Activated naive CD4-positive, alpha-beta T cell treated with anti-CD3 and anti-CD28 coated beads, Interleukin-2, amount 50 U/mL, for 72 hours (primary cell): ENCODE measurements at regions not wholly inside any gene's neighbourhood (a gene's known extent, or its start where the extent isn't known, plus 50 kb on each side); places are given as distances from the start of the nearest gene placed in this dataset.

Source experiments
- ATAC-seq, 2 donors: fragments of 150-1000 bp; cut with Tn5 transposase; 2 replicates each; pipeline ENCODE4 v1.10.0; 2021; ENCODE audit warnings: mild to moderate bottlenecking in 2 of 2, moderate library complexity in 2 of 2
- DNase-seq, 2 donors: peaks; one replicate each; pipeline ENCODE4 v3.0.0; 2021 to 2022; ENCODE audit warnings: low spot score in 2 of 2
- H3K27ac Mint-ChIP-seq, 2 donors: one replicate each; pipeline ENCODE4 v1.8.0; 2022; ENCODE audit warnings: mild to moderate bottlenecking in 2 of 2, mixed read lengths in 2 of 2
- H3K36me3 Mint-ChIP-seq, 2 donors: one replicate each; pipeline ENCODE4 v1.8.0; 2022; ENCODE audit warnings: mixed read lengths in 2 of 2
- H3K9me3 Mint-ChIP-seq, 2 donors: one replicate each; pipeline ENCODE4 v1.8.0; 2022; ENCODE audit warnings: mixed read lengths in 2 of 2

DNA sequence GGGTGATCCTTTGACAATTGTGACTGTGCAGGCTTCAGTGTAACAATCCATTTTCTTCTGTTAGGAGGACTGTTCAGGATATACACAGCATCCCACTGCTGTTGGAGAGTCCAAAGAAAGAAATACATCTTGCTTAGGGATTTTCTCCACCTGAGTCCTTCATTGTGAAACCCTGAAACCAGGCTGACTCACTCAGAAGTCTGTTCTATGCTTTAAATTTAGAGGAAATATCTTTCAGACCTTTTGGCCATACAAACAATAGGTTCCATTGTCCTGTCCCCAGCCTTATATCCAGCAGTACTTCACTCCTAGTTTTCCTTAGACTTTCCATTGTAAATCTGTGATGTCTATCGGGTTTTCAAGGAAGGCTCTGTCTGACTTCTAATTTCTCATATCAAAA is 379.1 kb downstream of the SUCLA2 start:
- H3K9me3 Mint-ChIP-seq = no peaks in the 10 kb centered on the region
- DNase-seq = no peak
- H3K36me3 Mint-ChIP-seq = no peaks in the 10 kb centered on the region
- ATAC-seq = no peak
- H3K27ac Mint-ChIP-seq = no peak overlapping the region

- H3K27ac Mint-ChIP-seq = no peak overlapping the region
- DNase-seq = no peak
- H3K9me3 Mint-ChIP-seq = peaks cover 0 to 8% of the 10 kb centered on the region in 2 donors
- ATAC-seq = no peak
- no peaks in the 10 kb centered on the region for H3K36me3 Mint-ChIP-seq
These were observed 389.3 kb downstream of the SUCLA2 start for GRCh38 chr13:47611664-47612288.

GRCh38 chr13:47610687-47611086 is 390.4 kb downstream of the SUCLA2 start:
- Mint-ChIP-seq H3K36me3 (no peaks in the 10 kb centered on the region), H3K9me3 (peaks cover 0 to 8% of the 10 kb centered on the region in 2 donors), H3K27ac (no peak overlapping the region)
- DNase-seq = no peak
- ATAC-seq = no peak

DNA sequence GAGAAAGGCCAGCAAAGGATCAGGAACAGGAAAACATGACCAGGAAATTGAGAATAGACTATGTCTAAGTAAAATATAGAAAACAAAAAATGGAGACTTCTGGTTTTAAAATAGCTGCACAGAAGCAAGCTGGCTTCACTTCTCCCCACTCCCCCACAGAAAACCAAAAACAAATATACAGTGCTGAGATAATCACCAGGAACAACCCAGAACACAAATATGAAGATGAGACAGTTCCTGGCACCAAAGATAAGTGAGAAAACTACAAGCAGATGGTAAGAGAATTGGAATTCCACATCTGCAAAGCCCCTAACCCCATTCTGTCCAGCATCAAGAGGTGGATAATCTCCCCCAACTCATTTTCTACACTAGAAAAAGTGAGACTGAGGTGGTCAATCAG is 397.7 kb downstream of the SUCLA2 start:
- Mint-ChIP-seq H3K36me3 (peaks cover 0 to 5% of the 10 kb centered on the region in 2 donors), H3K27ac (no peak overlapping the region), H3K9me3 (peaks cover 8 to 11% of the 10 kb centered on the region in 2 donors)
- no peak for ATAC-seq
- DNase-seq = no peak

DNA sequence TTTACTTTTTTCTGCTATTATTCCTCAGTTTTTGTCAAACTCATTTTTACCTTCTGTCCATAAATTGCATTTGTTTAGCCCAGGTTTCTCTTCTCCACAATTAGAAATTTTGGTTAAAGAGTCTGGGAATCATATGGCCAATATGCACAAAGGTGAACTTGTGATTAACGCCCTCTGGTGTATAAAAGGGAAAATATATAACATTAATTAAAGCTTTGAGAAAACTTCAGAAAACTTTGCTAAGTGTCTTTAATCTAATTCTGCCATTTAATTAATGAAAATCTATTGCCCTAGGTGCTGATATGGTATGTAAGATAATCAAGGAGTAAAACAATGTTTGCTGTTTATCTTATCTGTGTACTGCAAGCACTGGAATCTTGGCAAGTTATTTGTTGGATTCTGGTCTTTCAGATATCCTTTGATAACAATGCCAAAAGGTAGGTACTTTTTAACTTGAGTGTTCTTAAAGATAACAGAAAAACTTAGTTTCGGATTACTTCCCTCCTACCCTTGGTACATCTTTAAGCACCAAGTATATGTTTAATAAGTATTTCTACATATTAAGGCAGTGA is 402.6 kb downstream of the SUCLA2 start:
- DNase-seq (no peak), ATAC-seq (no peak)
- Mint-ChIP-seq H3K27ac (no peak overlapping the region), H3K9me3 (peaks cover 5 to 12% of the 10 kb centered on the region in 2 donors), H3K36me3 (peaks cover 0 to 12% of the 10 kb centered on the region in 2 donors)

DNA sequence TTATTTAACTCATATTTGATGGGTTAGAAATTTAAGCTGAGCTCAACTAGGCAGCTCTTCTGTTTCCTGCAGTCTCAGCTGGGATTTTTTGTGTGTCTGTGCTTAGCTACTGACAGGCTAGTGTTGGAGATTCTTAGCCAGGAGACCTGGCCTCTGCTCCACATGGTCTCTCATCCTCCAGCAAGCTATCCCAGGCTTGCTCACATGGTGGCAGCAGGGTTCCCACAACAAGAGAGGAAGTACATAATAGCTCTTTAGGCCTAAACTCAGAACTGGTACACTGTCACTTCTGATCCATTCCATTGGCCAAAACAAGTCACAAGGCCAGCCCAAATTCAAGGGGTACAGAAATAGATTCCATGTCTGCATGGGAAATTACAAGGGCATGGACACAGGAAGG is 406.2 kb downstream of the SUCLA2 start:
- H3K9me3 Mint-ChIP-seq = peaks cover 4 to 17% of the 10 kb centered on the region in 2 donors
- no peak for ATAC-seq
- H3K27ac Mint-ChIP-seq = no peak overlapping the region
- DNase-seq = no peak
- peaks cover 0 to 7% of the 10 kb centered on the region in 2 donors for H3K36me3 Mint-ChIP-seq

DNA sequence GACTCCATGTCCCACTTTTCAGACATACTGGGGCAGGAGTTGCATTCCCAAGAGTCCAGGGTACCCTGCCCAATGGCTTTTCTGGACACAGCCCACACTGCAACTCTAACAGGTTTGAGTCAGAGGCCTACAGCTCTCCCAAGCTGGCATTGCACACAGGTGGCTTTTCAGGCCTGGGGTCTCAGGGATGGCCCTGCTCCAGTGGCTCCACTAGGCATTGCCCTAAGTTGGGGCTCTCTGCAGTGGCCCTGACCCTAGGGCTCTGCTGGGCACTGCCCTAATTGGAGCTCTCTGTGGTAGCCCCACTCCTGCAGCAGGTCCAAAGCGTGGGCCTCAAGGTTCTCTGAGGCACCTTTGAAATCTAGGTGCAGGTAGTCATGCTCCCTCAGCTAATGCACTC is 408.8 kb downstream of the SUCLA2 start:
- ATAC-seq (no peak), DNase-seq (no peak)
- peaks cover 0 to 7% of the 10 kb centered on the region in 2 donors for H3K36me3 Mint-ChIP-seq
- peaks cover 4 to 17% of the 10 kb centered on the region in 2 donors for H3K9me3 Mint-ChIP-seq
- H3K27ac Mint-ChIP-seq = no peak overlapping the region

GRCh38 chr13:47588676-47589075 is 412.4 kb downstream of the SUCLA2 start:
- DNase-seq = no peak
- H3K36me3 Mint-ChIP-seq = no peaks in the 10 kb centered on the region
- no peak overlapping the region for H3K27ac Mint-ChIP-seq
- no peak for ATAC-seq
- peaks cover 9 to 12% of the 10 kb centered on the region in 2 donors for H3K9me3 Mint-ChIP-seq

- peaks cover 10 to 16% of the 10 kb centered on the region in 2 donors for H3K36me3 Mint-ChIP-seq
- no peak for DNase-seq
- H3K27ac Mint-ChIP-seq = no peak overlapping the region
- ATAC-seq = no peak
- H3K9me3 Mint-ChIP-seq = peaks cover 20 to 39% of the 10 kb centered on the region in 2 donors
These were observed 428.7 kb downstream of the SUCLA2 start for GRCh38 chr13:47572375-47572774.

DNA sequence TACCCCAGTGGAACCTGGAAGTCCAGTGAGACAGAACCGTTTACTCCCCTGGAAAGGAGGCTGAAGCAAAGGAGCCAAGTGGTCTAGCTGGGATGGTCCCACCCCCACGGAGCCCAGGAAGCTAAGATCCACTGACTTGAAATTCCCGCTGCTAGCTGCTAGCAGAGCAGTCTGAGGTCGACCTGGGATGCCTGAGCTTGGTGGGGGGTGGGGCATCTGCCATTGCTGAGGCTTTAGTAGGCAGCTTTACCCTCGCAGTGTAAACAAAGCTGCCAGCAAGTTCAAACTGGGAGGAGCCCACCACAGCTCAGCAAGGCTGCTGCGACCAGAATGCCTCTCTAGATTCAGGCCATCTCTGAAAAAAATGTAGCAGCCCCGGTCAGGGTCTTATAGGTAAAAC is 437.0 kb downstream of the SUCLA2 start:
- H3K9me3 Mint-ChIP-seq = peaks cover 18 to 22% of the 10 kb centered on the region in 2 donors
- DNase-seq (no peak), ATAC-seq (no peak)
- no peak overlapping the region for H3K27ac Mint-ChIP-seq
- peaks cover 0 to 6% of the 10 kb centered on the region in 2 donors for H3K36me3 Mint-ChIP-seq

- ATAC-seq (no peak), DNase-seq (no peak)
- Mint-ChIP-seq H3K9me3 (no peaks in the 10 kb centered on the region), H3K36me3 (no peaks in the 10 kb centered on the region), H3K27ac (no peak overlapping the region)
These were observed 444.4 kb downstream of the SUCLA2 start for GRCh38 chr13:47556703-47557102.

GRCh38 chr13:47555235-47555634 is 445.8 kb downstream of the SUCLA2 start:
- Mint-ChIP-seq H3K9me3 (no peaks in the 10 kb centered on the region), H3K36me3 (no peaks in the 10 kb centered on the region), H3K27ac (no peak overlapping the region)
- ATAC-seq = no peak
- no peak for DNase-seq

DNA sequence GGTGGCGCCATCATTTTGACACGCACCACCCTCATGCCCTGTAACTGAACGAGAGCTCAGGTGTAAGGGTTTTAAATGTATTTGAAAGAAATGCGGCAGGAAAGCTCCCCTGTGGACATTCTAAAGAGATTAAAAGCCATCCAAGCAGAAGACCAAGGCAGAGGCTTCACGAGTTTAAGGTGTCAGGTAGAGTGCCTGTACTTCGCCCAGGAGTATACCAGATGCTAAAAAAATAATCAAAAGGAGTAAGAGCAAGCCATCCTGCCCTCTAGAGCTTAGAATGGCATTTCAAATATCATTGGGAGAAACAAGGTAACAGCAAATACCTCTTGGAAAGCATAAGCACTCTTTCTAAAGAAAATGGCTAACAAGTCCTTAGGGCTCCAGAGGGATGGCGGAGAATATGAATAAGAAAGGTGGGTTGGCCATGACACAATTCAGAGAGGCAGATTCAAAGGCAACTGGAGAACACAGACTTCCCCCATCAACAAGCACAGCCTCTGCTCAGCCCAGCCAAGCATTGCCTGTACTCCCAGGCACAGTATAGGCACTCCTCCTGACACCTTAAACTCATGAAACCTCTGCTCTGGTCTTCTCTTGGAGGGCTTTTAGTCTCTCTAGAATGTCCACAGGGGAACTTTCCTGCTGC is 447.6 kb downstream of the SUCLA2 start:
- ATAC-seq (no peak), DNase-seq (no peak)
- no peaks in the 10 kb centered on the region for H3K36me3 Mint-ChIP-seq
- H3K27ac Mint-ChIP-seq = no peak overlapping the region
- no peaks in the 10 kb centered on the region for H3K9me3 Mint-ChIP-seq

DNA sequence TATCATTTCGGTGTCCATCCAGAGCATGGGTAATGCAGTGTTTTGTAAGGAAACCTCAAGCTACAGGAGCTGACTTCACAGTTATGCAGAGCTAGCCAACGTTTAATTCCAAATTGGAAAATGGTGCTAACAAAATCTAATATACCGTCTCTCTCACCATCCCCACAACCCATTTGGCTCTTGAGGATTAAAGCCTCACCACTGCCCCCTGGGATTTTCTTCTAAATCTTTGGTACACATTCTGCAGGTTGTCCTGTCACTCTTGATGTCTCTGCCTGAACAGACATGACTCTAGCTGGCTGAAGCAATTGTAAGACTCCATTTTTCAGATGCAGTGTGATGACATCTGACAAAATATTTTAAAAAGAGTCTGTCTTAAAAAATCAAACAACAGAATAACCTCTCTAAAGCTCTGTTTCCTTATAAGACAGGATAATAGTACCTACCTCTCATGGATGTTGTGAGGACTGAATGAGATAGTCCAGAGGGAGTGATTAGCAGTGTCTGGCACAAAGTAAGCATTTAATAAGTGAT is 451.8 kb downstream of the SUCLA2 start:
- DNase-seq = no peak

DNA sequence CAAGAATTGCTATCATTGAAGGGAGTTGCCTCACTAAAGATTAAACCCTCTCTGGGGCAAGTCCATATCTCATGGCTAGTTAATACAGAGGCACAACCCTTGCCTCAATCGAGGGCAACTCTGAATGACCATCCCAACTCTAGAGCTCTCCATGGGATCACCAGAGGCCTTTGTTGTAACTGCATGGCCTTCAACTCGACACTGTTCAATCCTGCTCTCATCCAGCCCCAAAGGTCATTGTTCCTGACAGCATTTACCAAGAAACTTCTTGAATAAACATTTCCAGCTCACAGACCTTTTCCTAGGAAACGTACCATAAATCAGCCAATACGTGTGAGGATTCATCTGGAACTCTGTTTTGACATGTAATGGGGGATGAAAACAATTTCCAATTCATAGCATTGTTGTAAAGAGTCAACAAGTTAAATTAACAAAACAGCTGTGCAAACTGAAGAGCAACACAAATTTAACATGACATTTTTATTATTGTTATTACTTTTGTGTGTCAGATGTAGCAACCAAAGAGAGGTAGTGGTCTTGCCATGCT is 452.7 kb downstream of the SUCLA2 start:
- no peak for ATAC-seq
- Mint-ChIP-seq H3K9me3 (no peaks in the 10 kb centered on the region), H3K27ac (no peak overlapping the region), H3K36me3 (no peaks in the 10 kb centered on the region)
- no peak for DNase-seq

More for the DNA sequence above, 451.8 kb downstream of the SUCLA2 start:
- no peaks in the 10 kb centered on the region for H3K9me3 Mint-ChIP-seq
- H3K27ac Mint-ChIP-seq = no peak overlapping the region
- H3K36me3 Mint-ChIP-seq = no peaks in the 10 kb centered on the region
- no peak for ATAC-seq

DNA sequence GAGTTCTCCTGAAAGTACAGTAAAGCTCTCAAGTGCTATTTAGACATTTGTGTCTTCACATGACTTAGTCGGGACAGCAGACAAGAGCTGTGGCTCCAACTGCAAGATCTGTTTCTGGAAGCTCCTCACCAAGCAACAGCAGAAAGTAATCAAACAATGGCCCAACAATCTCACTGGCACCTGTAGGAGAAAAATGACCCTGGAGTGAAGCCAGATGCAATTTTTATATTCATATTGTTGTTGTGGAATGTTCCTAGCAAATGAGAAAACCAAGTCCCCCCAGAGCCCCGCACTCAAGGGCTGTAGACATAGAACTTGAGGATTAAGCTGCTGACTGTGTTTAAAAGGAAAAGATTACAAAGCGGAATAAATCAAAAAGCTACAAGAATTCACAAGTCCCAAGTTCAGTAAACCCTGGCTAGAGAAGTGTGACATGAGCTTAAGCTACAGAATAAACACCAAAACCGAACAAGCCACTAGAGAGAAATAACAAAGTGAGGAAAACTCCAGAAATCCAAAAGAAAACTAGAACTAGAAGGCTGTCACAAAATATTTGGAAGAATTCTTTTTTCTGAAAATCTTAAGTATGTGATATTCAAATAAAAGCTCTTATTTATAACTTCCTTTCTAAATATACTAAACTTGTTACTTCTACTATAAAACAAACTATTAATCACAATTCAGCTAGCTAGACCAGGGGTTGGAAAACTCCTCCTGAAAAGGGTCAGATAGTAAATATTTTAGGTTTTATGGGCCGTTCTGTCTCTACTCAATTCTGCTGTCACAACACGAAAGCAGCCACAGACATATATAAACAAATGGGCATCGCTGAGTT is 454.5 kb downstream of the SUCLA2 start:
- Mint-ChIP-seq H3K9me3 (no peaks in the 10 kb centered on the region), H3K27ac (no peak overlapping the region), H3K36me3 (no peaks in the 10 kb centered on the region)
- no peak for ATAC-seq
- no peak for DNase-seq
